ENCODE measurements at regions not wholly inside any gene's neighbourhood (a gene's known extent, or its start where the extent isn't known, plus 50 kb on each side); places are given as distances from the start of the nearest gene placed in this dataset.

DNA sequence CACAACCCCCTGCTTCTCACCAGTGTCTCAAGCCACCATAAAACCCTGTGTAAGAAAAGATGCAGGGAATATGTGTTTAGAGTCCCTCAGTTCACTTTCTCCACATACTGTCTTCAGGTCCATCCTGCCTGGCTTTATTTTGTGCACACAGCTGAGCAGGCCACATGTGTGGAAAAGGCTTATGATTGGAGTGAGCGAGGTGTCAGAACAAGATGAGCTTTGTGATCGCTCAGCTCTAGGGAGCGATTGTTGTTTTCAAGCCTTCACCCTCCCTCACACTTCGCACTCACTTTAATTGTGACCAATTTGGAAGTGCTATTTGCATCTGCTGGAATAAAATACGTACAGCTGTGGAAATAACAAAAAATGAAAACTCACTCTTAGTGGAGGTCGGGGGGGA lies 931.1 kb upstream of the TENM4 start:
- TF ChIP-seq POLR2A (IDR thresholded peaks at IDR 0.05; ENCODE audit: control extremely low read depth in 1 of 2, low read depth in 2 of 2, low read length in 2 of 2) (no peak), TCF12 (IDR thresholded peaks at IDR 0.05; ENCODE audit: low read depth, low read length) (no peak), SP1 (IDR thresholded peaks at IDR 0.05; ENCODE audit: low read depth, low read length) (no peak), PHF8 (conservative IDR thresholded peaks at IDR 0.05; ENCODE audit: low read depth, low read length) (no peak), TAF1 (IDR thresholded peaks at IDR 0.05; ENCODE audit: low read depth, low read length) (no peak), SUZ12 (IDR thresholded peaks at IDR 0.05; ENCODE audit: low read length) (no peak), CBX8 (IDR thresholded peaks at IDR 0.05; ENCODE audit: borderline replicate concordance, low read depth, low read length) (no peak), YY1 (IDR thresholded peaks at IDR 0.05; ENCODE audit: low read depth, low read length) (no peak), JUN (IDR thresholded peaks at IDR 0.05; ENCODE audit: low read depth, low read length) (no peak), POU5F1 (IDR thresholded peaks at IDR 0.05; ENCODE audit: low read depth, low read length) (no peak)
- TF ChIP-seq, protein P1, sequence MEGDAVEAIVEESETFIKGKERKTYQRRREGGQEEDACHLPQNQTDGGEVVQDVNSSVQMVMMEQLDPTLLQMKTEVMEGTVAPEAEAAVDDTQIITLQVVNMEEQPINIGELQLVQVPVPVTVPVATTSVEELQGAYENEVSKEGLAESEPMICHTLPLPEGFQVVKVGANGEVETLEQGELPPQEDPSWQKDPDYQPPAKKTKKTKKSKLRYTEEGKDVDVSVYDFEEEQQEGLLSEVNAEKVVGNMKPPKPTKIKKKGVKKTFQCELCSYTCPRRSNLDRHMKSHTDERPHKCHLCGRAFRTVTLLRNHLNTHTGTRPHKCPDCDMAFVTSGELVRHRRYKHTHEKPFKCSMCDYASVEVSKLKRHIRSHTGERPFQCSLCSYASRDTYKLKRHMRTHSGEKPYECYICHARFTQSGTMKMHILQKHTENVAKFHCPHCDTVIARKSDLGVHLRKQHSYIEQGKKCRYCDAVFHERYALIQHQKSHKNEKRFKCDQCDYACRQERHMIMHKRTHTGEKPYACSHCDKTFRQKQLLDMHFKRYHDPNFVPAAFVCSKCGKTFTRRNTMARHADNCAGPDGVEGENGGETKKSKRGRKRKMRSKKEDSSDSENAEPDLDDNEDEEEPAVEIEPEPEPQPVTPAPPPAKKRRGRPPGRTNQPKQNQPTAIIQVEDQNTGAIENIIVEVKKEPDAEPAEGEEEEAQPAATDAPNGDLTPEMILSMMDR (IDR thresholded peaks at IDR 0.05; ENCODE audit: control extremely low read depth in 1 of 3, insufficient read depth in 1 of 3, low read depth in 1 of 3, low read length in 3 of 3): no peak
- TF ChIP-seq, protein P2, sequence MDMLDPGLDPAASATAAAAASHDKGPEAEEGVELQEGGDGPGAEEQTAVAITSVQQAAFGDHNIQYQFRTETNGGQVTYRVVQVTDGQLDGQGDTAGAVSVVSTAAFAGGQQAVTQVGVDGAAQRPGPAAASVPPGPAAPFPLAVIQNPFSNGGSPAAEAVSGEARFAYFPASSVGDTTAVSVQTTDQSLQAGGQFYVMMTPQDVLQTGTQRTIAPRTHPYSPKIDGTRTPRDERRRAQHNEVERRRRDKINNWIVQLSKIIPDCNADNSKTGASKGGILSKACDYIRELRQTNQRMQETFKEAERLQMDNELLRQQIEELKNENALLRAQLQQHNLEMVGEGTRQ (IDR thresholded peaks at IDR 0.05; ENCODE audit: low read length): no peak

Measured in H1 (cell line).